Tibial nerve (tissue), 4 donors: ENCODE measurements at regions not wholly inside any gene's neighbourhood (a gene's known extent, or its start where the extent isn't known, plus 50 kb on each side); places are given as distances from the start of the nearest gene placed in this dataset.

ENCODE experiments used
- DNase-seq, 2 donors: peaks; one replicate each; pipeline ENCODE4 v3.0.0-alpha.2; 2019; ENCODE audit warnings: low spot score in 2 of 2
- H3K27ac ChIP-seq, 4 donors: fragments of 200-600 bp; sonication (generic) in 3 of 4; one replicate each; pipeline ENCODE4 v1.5.1; 2017 to 2019; ENCODE audit warnings: mild to moderate bottlenecking in 1 of 4
- H3K27me3 ChIP-seq, 2 donors: fragments of 200-600 bp; sonication (generic) in 1 of 2; one replicate each; pipeline versions ENCODE4 v1.5.1 to v1.6.0; 2017 to 2019
- H3K36me3 ChIP-seq, 3 donors: fragments of 200-600 bp; sonication (generic); one replicate each; pipeline ENCODE4 v1.5.1; 2018 to 2019
- H3K4me1 ChIP-seq, 4 donors: fragments of 200-600 bp; sonication (generic) in 3 of 4; one replicate each; pipeline ENCODE4 v1.5.1; 2017 to 2019
- H3K4me3 ChIP-seq, 4 donors: fragments of 200-600 bp; sonication (generic) in 3 of 4; one replicate each; pipeline ENCODE4 v1.5.1; 2017 to 2019; ENCODE audit warnings: mild to moderate bottlenecking in 1 of 4, moderate library complexity in 1 of 4
- H3K9me3 ChIP-seq, 4 donors: fragments of 200-600 bp; sonication (generic) in 3 of 4; one replicate each; pipeline ENCODE4 v1.5.1; 2017 to 2019
- CTCF ChIP-seq, 5 experiments: fragments of 200-600 bp in 3 of 5; fragments of 450-650 bp in 2 of 5; sonication (generic) in 3 of 5; IDR thresholded peaks; one replicate each; pipeline ENCODE4 v1.5.1; 2016 to 2019; ENCODE audit warnings: antibody characterized with exemption in 5 of 5, mild to moderate bottlenecking in 3 of 5, moderate library complexity in 2 of 5
- EP300 ChIP-seq, 2 donors: sonication (generic); formaldehyde crosslinking; IDR thresholded peaks; one replicate each; pipeline ENCODE4 v1.6.1; 2017; ENCODE audit warnings: antibody characterized with exemption in 2 of 2, mild to moderate bottlenecking in 1 of 2
- POLR2A ChIP-seq, 2 donors: fragments of 450-650 bp; IDR thresholded peaks; one replicate each; pipeline ENCODE4 v1.6.1; 2017; ENCODE audit warnings: antibody characterized with exemption in 2 of 2, mild to moderate bottlenecking in 2 of 2, moderate library complexity in 2 of 2
- WGBS, 2 donors: methylation state at CpG; one replicate each; pipeline ENCODE4 v1.1.5; 2018; 5-methylcytosine and 5-hydroxymethylcytosine counted together

GRCh38 chr10:61023053-61023452 is 79.1 kb upstream of the RHOBTB1 start:
- Histone ChIP-seq H3K4me1 (no peaks in the 10 kb centered on the region), H3K36me3 (no peaks in the 10 kb centered on the region), H3K9me3 (peaks cover 0 to 6% (median 0%) of the 10 kb centered on the region in 4 donors), H3K27ac (no peak overlapping the region), H3K27me3 (no peaks in the 10 kb centered on the region), H3K4me3 (no peak overlapping the region)
- TF ChIP-seq POLR2A (IDR thresholded peaks at IDR 0.05), result no peak
- no peak for TF ChIP-seq EP300 (IDR thresholded peaks at IDR 0.05)
- no peak for TF ChIP-seq CTCF (IDR thresholded peaks at IDR 0.05)
- no peak for DNase-seq

DNA sequence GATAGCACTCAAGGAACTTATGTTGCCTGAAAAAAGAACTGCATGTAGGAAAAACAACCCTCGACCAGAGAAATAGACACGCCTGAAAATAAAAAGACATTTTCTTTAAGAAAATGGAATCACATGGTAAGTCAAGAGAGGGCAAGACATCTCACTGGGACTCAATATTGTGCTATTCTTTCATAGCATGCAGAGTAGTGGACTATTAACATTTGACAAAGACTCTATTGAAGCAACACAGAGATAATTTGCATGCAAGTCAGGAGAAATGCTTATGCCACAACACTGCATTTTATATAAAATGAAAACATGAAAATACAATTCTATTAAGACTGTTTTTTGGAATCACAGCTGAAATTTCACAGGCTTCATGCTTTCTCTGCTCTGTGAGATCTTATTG is 77.9 kb upstream of the RHOBTB1 start:
- TF ChIP-seq CTCF (IDR thresholded peaks at IDR 0.05), result no peak
- TF ChIP-seq POLR2A (IDR thresholded peaks at IDR 0.05), result no peak
- no peak for TF ChIP-seq EP300 (IDR thresholded peaks at IDR 0.05)
- H3K27me3 ChIP-seq, result no peaks in the 10 kb centered on the region
- H3K9me3 ChIP-seq, result peaks cover 0 to 6% (median 0%) of the 10 kb centered on the region in 4 donors
- WGBS, 2 donors, result 26 to 36% methylated on average over 2 of the region's 2 CpGs
- no peak for DNase-seq
- H3K4me3 ChIP-seq, result no peak overlapping the region
- no peak overlapping the region for H3K27ac ChIP-seq
- no peaks in the 10 kb centered on the region for H3K36me3 ChIP-seq
- H3K4me1 ChIP-seq, result no peaks in the 10 kb centered on the region

DNA sequence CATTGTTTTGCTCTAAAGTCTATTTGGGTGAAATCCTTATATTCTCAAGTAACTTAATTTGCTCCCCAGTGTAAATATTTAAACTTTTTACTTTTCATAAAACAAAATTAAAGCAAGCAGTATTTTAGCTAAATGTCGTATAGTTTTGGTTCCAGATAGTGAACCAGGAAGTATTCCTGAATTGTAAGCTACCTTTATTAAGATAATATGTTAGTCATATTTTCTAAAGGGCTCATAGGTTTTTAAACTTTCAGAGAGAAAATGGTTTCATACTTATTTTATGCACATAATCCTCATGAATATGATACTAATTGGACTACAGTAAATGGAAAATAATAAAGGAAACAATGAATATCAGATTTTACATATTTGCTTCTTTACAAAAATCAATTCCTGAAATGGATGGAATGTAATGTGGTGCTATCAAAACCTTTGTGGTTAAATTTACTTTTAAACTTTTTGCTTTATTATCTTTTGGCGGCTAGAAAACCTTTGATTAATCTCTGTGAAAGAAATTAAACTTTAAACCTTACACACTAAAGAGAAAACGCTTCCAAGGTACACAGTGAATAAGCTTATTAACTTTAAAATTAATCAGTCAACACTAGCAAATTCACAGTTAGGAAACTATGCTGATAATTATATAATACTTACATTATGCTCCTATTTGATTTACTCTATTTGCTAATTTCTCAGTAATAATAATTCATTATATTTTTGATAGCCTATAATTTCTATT is 76.6 kb upstream of the RHOBTB1 start:
- no peaks in the 10 kb centered on the region for H3K27me3 ChIP-seq
- WGBS, 2 donors, result 82 to 86% methylated on average over 3 of the region's 3 CpGs
- H3K27ac ChIP-seq, result no peak overlapping the region
- no peak for DNase-seq
- no peak for TF ChIP-seq CTCF (IDR thresholded peaks at IDR 0.05)
- no peak for TF ChIP-seq POLR2A (IDR thresholded peaks at IDR 0.05)
- no peak for TF ChIP-seq EP300 (IDR thresholded peaks at IDR 0.05)
- no peaks in the 10 kb centered on the region for H3K4me1 ChIP-seq
- no peak overlapping the region for H3K4me3 ChIP-seq
- no peaks in the 10 kb centered on the region for H3K36me3 ChIP-seq
- peaks cover 0 to 6% (median 0%) of the 10 kb centered on the region in 4 donors for H3K9me3 ChIP-seq

- no peak overlapping the region for H3K4me3 ChIP-seq
- no peak for TF ChIP-seq CTCF (IDR thresholded peaks at IDR 0.05)
- TF ChIP-seq EP300 (IDR thresholded peaks at IDR 0.05), result no peak
- TF ChIP-seq POLR2A (IDR thresholded peaks at IDR 0.05), result no peak
- DNase-seq, result no peak
- peaks cover 0 to 6% (median 0%) of the 10 kb centered on the region in 4 donors for H3K9me3 ChIP-seq
- H3K4me1 ChIP-seq, result no peaks in the 10 kb centered on the region
- no peaks in the 10 kb centered on the region for H3K36me3 ChIP-seq
- H3K27me3 ChIP-seq, result no peaks in the 10 kb centered on the region
- H3K27ac ChIP-seq, result no peak overlapping the region
Observed at GRCh38 chr10:61018146-61018545, 74.2 kb upstream of the RHOBTB1 start.

DNA sequence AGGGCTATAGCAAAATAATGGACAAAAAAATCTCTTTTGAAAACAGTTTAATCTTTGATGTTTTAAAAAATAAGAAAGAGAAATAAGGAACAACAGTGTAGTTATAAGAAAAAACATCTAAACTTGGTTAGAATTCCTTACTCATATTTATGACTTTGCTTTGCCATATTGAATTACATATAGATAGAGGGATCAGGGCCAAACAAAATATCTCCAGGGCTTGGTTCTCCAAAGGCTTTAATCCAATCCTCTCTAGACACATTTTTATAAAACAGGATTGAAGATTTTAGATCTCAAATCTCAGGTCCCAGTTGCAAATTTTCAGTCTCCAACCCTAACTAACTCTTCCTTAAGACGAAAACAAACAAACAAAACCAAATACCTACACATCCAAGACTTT is 72.6 kb upstream of the RHOBTB1 start:
- H3K4me1 ChIP-seq, result no peaks in the 10 kb centered on the region
- TF ChIP-seq CTCF (IDR thresholded peaks at IDR 0.05) (no peak), EP300 (IDR thresholded peaks at IDR 0.05) (no peak), POLR2A (IDR thresholded peaks at IDR 0.05) (no peak)
- H3K9me3 ChIP-seq, result peaks cover 0 to 6% (median 0%) of the 10 kb centered on the region in 4 donors
- no peak overlapping the region for H3K27ac ChIP-seq
- DNase-seq, result no peak
- no peak overlapping the region for H3K4me3 ChIP-seq
- 91 to 97% methylated on average over 1 of the region's 1 CpG for WGBS, 2 donors
- H3K36me3 ChIP-seq, result no peaks in the 10 kb centered on the region
- H3K27me3 ChIP-seq, result no peaks in the 10 kb centered on the region
